CD14-positive monocyte (primary cell): ENCODE measurements at regions not wholly inside any gene's neighbourhood (a gene's known extent, or its start where the extent isn't known, plus 50 kb on each side); places are given as distances from the start of the nearest gene placed in this dataset.
A peak's percentile ranks its signal among the peaks of the same experiment; 100 is the strongest.

Source experiments
- DNase-seq, 3 donors: peaks; one replicate each; pipeline ENCODE4 v3.0.0-alpha.2; 2011 to 2022
- H2AFZ ChIP-seq: 2 replicates; pipeline ENCODE4 v1.6.0; 2012; ENCODE audit warnings: mild to moderate bottlenecking, low read depth, low read length, inconsistent platforms; ENCODE audit not compliant: insufficient read depth, poor library complexity, severe bottlenecking
- H3K27ac ChIP-seq, 2 donors: 1 replicate in 1 of 2; 2 replicates in 1 of 2; pipeline ENCODE4 v1.5.1; 2012 to 2013; ENCODE audit warnings: low read length in 2 of 2, control low read depth in 1 of 2, inconsistent platforms in 1 of 2, low read depth in 1 of 2, mild to moderate bottlenecking in 1 of 2
- H3K27me3 ChIP-seq, 2 donors: one replicate each; pipeline versions ENCODE4 v1.6.0 to v1.6.1; 2011 to 2013; ENCODE audit warnings: low read length in 2 of 2; ENCODE audit not compliant: control insufficient read depth in 2 of 2, insufficient read depth in 2 of 2
- H3K36me3 ChIP-seq, 2 donors: replicated peaks in 1 of 2; 1 replicate in 1 of 2; 2 replicates in 1 of 2; pipeline versions ENCODE4 v1.5.1 to v1.6.1; 2012 to 2013; ENCODE audit warnings: low read length in 2 of 2, control low read depth in 1 of 2, inconsistent platforms in 1 of 2, mild to moderate bottlenecking in 1 of 2; ENCODE audit not compliant: insufficient read depth in 2 of 2, control insufficient read depth in 1 of 2
- H3K4me1 ChIP-seq, 2 donors: 1 replicate in 1 of 2; 2 replicates in 1 of 2; pipeline versions ENCODE4 v1.5.1 to v1.6.1; 2012 to 2013; ENCODE audit warnings: low read length in 2 of 2, control low read depth in 1 of 2, inconsistent platforms in 1 of 2, mild to moderate bottlenecking in 1 of 2, moderate library complexity in 1 of 2; ENCODE audit not compliant: insufficient read depth in 2 of 2, control insufficient read depth in 1 of 2
- H3K4me2 ChIP-seq: replicated peaks from 2 replicates; pipeline ENCODE3; 2012; ENCODE audit warnings: low read length, moderate library complexity, mild to moderate bottlenecking; ENCODE audit not compliant: poor library complexity, severe bottlenecking; ENCODE audit errors: extremely low read depth
- H3K4me3 ChIP-seq, 3 experiments: fragments of 200-600 bp in 1 of 3; sonication (generic) in 1 of 3; replicated peaks in 1 of 3; 1 replicate in 2 of 3; 2 replicates in 1 of 3; pipeline ENCODE4 v1.5.1; 2011 to 2013; ENCODE audit warnings: low read length in 3 of 3, mild to moderate bottlenecking in 3 of 3, control low read depth in 2 of 3, low read depth in 2 of 3, inconsistent platforms in 1 of 3, moderate library complexity in 1 of 3
- H3K79me2 ChIP-seq: 2 replicates; pipeline ENCODE4 v1.6.0; 2012; ENCODE audit warnings: mild to moderate bottlenecking, control low read depth, inconsistent platforms, low read length, moderate library complexity; ENCODE audit not compliant: insufficient read depth
- H3K9ac ChIP-seq: 2 replicates; pipeline ENCODE4 v1.6.0; 2017; ENCODE audit warnings: low read length, mild to moderate bottlenecking; ENCODE audit not compliant: insufficient read depth, poor library complexity, severe bottlenecking
- H3K9me3 ChIP-seq, 2 donors: replicated peaks in 1 of 2; 1 replicate in 1 of 2; 2 replicates in 1 of 2; pipeline versions ENCODE4 v1.5.1 to v1.6.1; 2012 to 2013; ENCODE audit warnings: low read length in 2 of 2, control low read depth in 1 of 2; ENCODE audit not compliant: control insufficient read depth in 1 of 2, insufficient read depth in 1 of 2
- H4K20me1 ChIP-seq: 2 replicates; pipeline ENCODE4 v1.6.0; 2012; ENCODE audit warnings: mild to moderate bottlenecking, low read length, control low read depth, moderate library complexity; ENCODE audit not compliant: insufficient read depth
- H3K27ac Mint-ChIP-seq, 7 donors: one replicate each; pipeline ENCODE4 v1.8.0; 2020; ENCODE audit warnings: mild to moderate bottlenecking in 7 of 7, mixed read lengths in 7 of 7, moderate library complexity in 6 of 7, inconsistent platforms in 2 of 7
- H3K27me3 Mint-ChIP-seq, 3 donors: one replicate each; pipeline ENCODE4 v1.8.0; 2021 to 2022; ENCODE audit warnings: low read depth in 3 of 3, mild to moderate bottlenecking in 3 of 3, mixed read lengths in 3 of 3, moderate library complexity in 3 of 3, inconsistent platforms in 1 of 3
- H3K36me3 Mint-ChIP-seq, 2 donors: one replicate each; pipeline ENCODE4 v1.8.0; 2020; ENCODE audit warnings: mixed read lengths in 2 of 2, inconsistent platforms in 1 of 2, mild to moderate bottlenecking in 1 of 2
- H3K4me1 Mint-ChIP-seq: one replicate; pipeline ENCODE4 v1.8.0; 2020; ENCODE audit warnings: mild to moderate bottlenecking, mixed read lengths
- H3K4me3 Mint-ChIP-seq, 2 donors: one replicate each; pipeline ENCODE4 v1.8.0; 2020; ENCODE audit warnings: mild to moderate bottlenecking in 2 of 2, mixed read lengths in 2 of 2, moderate library complexity in 1 of 2
- H3K9me3 Mint-ChIP-seq, 7 donors: one replicate each; pipeline ENCODE4 v1.8.0; 2020 to 2022; ENCODE audit warnings: mixed read lengths in 7 of 7, mild to moderate bottlenecking in 6 of 7, moderate library complexity in 6 of 7, inconsistent platforms in 2 of 7
- CTCF ChIP-seq: fragments of 200-600 bp; IDR thresholded peaks from one replicate; pipeline ENCODE4 v1.8.0; 2022; ENCODE audit warnings: antibody characterized with exemption, mild to moderate bottlenecking
- WGBS: methylation state at CpG from one replicate; pipeline ENCODE4 v1.1.5; 2013; ENCODE audit warnings: missing lambda C conversion rate; ENCODE audit not compliant: insufficient coverage; 5-methylcytosine and 5-hydroxymethylcytosine counted together
- intact Hi-C, 2 donors: fragments of 100-400 bp; cut with micrococcal nuclease; formaldehyde crosslinking; loops; one replicate each; pipeline versions ENCODE4 v1.15.0 to v1.15.1; 2023

GRCh38 chr18:8477615-8478014, 131.6 kb upstream of the RAB12 start:
- DNase-seq: no peak
- no peaks in the 10 kb centered on the region for H4K20me1 ChIP-seq
- no CpG with 5 or more reads among the region's 5 CpGs for WGBS
- H3K27me3 Mint-ChIP-seq: peaks cover 3 to 12% (median 5%) of the 10 kb centered on the region in 3 donors
- no peaks in the 10 kb centered on the region for H3K27me3 ChIP-seq
- no peak overlapping the region for H3K4me3 ChIP-seq
- no peaks in the 10 kb centered on the region for H3K4me1 ChIP-seq
- H3K36me3 ChIP-seq: no peaks in the 10 kb centered on the region
- H3K9me3 Mint-ChIP-seq: peaks cover 0 to 3% (median 0%) of the 10 kb centered on the region in 7 donors
- no peak overlapping the region for H3K4me3 Mint-ChIP-seq
- no peaks in the 10 kb centered on the region for H3K9me3 ChIP-seq
- no peaks in the 10 kb centered on the region for H3K4me1 Mint-ChIP-seq
- no peaks in the 10 kb centered on the region for H3K79me2 ChIP-seq
- intact Hi-C loops: no loop called here
- H3K27ac Mint-ChIP-seq: no peak overlapping the region
- no peaks in the 10 kb centered on the region for H3K36me3 Mint-ChIP-seq
- H2AFZ ChIP-seq: no peak overlapping the region
- no peak for TF ChIP-seq CTCF
- no peak overlapping the region for H3K9ac ChIP-seq
- no peak overlapping the region for H3K27ac ChIP-seq
- no peak overlapping the region for H3K4me2 ChIP-seq

- no peaks in the 10 kb centered on the region for H3K79me2 ChIP-seq
- Mint-ChIP-seq H3K4me1 (no peaks in the 10 kb centered on the region), H3K36me3 (no peaks in the 10 kb centered on the region), H3K4me3 (no peak overlapping the region), H3K27me3 (peaks cover 2 to 12% (median 5%) of the 10 kb centered on the region in 3 donors), H3K27ac (peak overlapping the region in 1 of 7 donors; percentile 7), H3K9me3 (peaks cover 0 to 3% (median 0%) of the 10 kb centered on the region in 7 donors)
- no peaks in the 10 kb centered on the region for H4K20me1 ChIP-seq
- H3K4me3 ChIP-seq: no peak overlapping the region
- no peak overlapping the region for H3K4me2 ChIP-seq
- peak; percentile 82 for TF ChIP-seq CTCF
- no peak overlapping the region for H3K9ac ChIP-seq
- H3K4me1 ChIP-seq: no peaks in the 10 kb centered on the region
- intact Hi-C loops: no loop called here
- WGBS: 57% methylated on average over 14 of the region's 14 CpGs
- peak; percentile 16 to 37 (median 20) for DNase-seq
- no peaks in the 10 kb centered on the region for H3K36me3 ChIP-seq
- H3K27ac ChIP-seq: no peak overlapping the region
- H3K9me3 ChIP-seq: no peaks in the 10 kb centered on the region
- no peaks in the 10 kb centered on the region for H3K27me3 ChIP-seq
- H2AFZ ChIP-seq: no peak overlapping the region
These were observed 130.9 kb upstream of the RAB12 start for GRCh38 chr18:8478166-8478967.
